H9 (cell line): ENCODE measurements at regions not wholly inside any gene's neighbourhood (a gene's known extent, or its start where the extent isn't known, plus 50 kb on each side); places are given as distances from the start of the nearest gene placed in this dataset.

Experiments used
- DNase-seq: peaks from one replicate; pipeline ENCODE4 v3.0.0-alpha.2; 2017
- H2AFZ ChIP-seq: one replicate; pipeline ENCODE4 v1.6.1; 2013; ENCODE audit warnings: mild to moderate bottlenecking, low read length, control low read depth, moderate library complexity
- H2AK5ac ChIP-seq: 2 replicates; pipeline ENCODE4 v1.6.1; 2013; ENCODE audit warnings: low read length, control low read depth, mixed read lengths; ENCODE audit not compliant: insufficient read length
- H2BK120ac ChIP-seq: one replicate; pipeline ENCODE4 v1.6.1; 2013; ENCODE audit warnings: low read depth, mild to moderate bottlenecking, low read length, control low read depth, inconsistent platforms; ENCODE audit not compliant: poor library complexity, severe bottlenecking
- H2BK12ac ChIP-seq: 2 replicates; pipeline ENCODE4 v1.6.1; 2013; ENCODE audit warnings: low read length, control low read depth, mixed read lengths, low read depth; ENCODE audit not compliant: insufficient read length
- H2BK15ac ChIP-seq: 2 replicates; pipeline ENCODE4 v1.6.1; 2013; ENCODE audit warnings: low read depth, low read length, control low read depth
- H2BK20ac ChIP-seq: one replicate; pipeline ENCODE4 v1.6.1; 2013; ENCODE audit warnings: low read depth, mild to moderate bottlenecking, low read length, control low read depth, inconsistent platforms; ENCODE audit not compliant: poor library complexity, severe bottlenecking
- H2BK5ac ChIP-seq: 2 replicates; pipeline ENCODE4 v1.6.1; 2013; ENCODE audit warnings: low read length, control low read depth, mixed read lengths; ENCODE audit not compliant: insufficient read length
- H3K14ac ChIP-seq: 2 replicates; pipeline ENCODE4 v1.6.1; 2013; ENCODE audit warnings: low read length, control low read depth; ENCODE audit not compliant: insufficient read depth
- H3K18ac ChIP-seq: 2 replicates; pipeline ENCODE4 v1.6.1; 2013; ENCODE audit warnings: low read depth, mild to moderate bottlenecking, mixed read lengths, low read length, control low read depth; ENCODE audit not compliant: insufficient read length
- H3K23ac ChIP-seq: 2 replicates; pipeline ENCODE4 v1.6.1; 2013; ENCODE audit warnings: low read length, control low read depth, mixed read lengths, low read depth; ENCODE audit not compliant: insufficient read length
- H3K23me2 ChIP-seq: 2 replicates; pipeline ENCODE4 v1.6.1; 2013; ENCODE audit warnings: low read depth, mild to moderate bottlenecking, mixed read lengths, low read length, control low read depth; ENCODE audit not compliant: insufficient read length, poor library complexity, severe bottlenecking
- H3K27ac ChIP-seq: 2 replicates; pipeline ENCODE4 v1.5.1; 2013; ENCODE audit warnings: low read length, control low read depth, mixed read lengths, low read depth; ENCODE audit not compliant: insufficient read length
- H3K27me3 ChIP-seq: 2 replicates; pipeline ENCODE4 v1.6.1; 2013; ENCODE audit warnings: low read length, control low read depth, inconsistent platforms; ENCODE audit not compliant: insufficient read depth
- H3K4ac ChIP-seq: 2 replicates; pipeline ENCODE4 v1.6.1; 2013; ENCODE audit warnings: low read depth, mild to moderate bottlenecking, control low read depth, inconsistent platforms, low read length, moderate library complexity
- H3K4me1 ChIP-seq: 2 replicates; pipeline ENCODE4 v1.6.1; 2013; ENCODE audit warnings: low read length, control low read depth, inconsistent platforms; ENCODE audit not compliant: insufficient read depth
- H3K4me2 ChIP-seq: 2 replicates; pipeline ENCODE4 v1.6.1; 2013; ENCODE audit warnings: low read length, control low read depth, mixed read lengths; ENCODE audit not compliant: insufficient read length, insufficient read depth
- H3K56ac ChIP-seq: 2 replicates; pipeline ENCODE4 v1.6.1; 2013; ENCODE audit warnings: low read depth, mild to moderate bottlenecking, mixed read lengths, low read length, control low read depth; ENCODE audit not compliant: insufficient read length
- H3K79me1 ChIP-seq: 2 replicates; pipeline ENCODE4 v1.6.1; 2013; ENCODE audit warnings: low read depth, mild to moderate bottlenecking, moderate library complexity, low read length, control low read depth, inconsistent platforms; ENCODE audit not compliant: insufficient read depth, poor library complexity, severe bottlenecking
- H3K79me2 ChIP-seq: 2 replicates; pipeline ENCODE4 v1.6.1; 2013; ENCODE audit warnings: low read length, control low read depth, inconsistent platforms; ENCODE audit not compliant: insufficient read depth
- H3K9ac ChIP-seq: 2 replicates; pipeline ENCODE4 v1.6.1; 2013; ENCODE audit warnings: low read length, control low read depth, mixed read lengths; ENCODE audit not compliant: insufficient read length; ENCODE audit errors: extremely low read depth
- H3K9me3 ChIP-seq: one replicate; pipeline ENCODE4 v1.6.1; 2013; ENCODE audit warnings: low read depth, low read length, inconsistent platforms; ENCODE audit not compliant: control insufficient read depth
- H3T11ph ChIP-seq: one replicate; pipeline ENCODE4 v1.6.1; 2013; ENCODE audit warnings: mild to moderate bottlenecking, low read length, control low read depth, inconsistent platforms
- H4K20me1 ChIP-seq: one replicate; pipeline ENCODE4 v1.6.1; 2013; ENCODE audit not compliant: control insufficient read depth, insufficient read length, insufficient read depth
- H4K5ac ChIP-seq: 2 replicates; pipeline ENCODE4 v1.6.1; 2013; ENCODE audit warnings: low read depth, mild to moderate bottlenecking, mixed read lengths, low read length, control low read depth; ENCODE audit not compliant: insufficient read length
- H4K8ac ChIP-seq: replicated peaks from 2 replicates; pipeline ENCODE4 v1.6.1; 2013; ENCODE audit warnings: low read length, control low read depth, mixed read lengths, low read depth; ENCODE audit not compliant: insufficient read length
- H4K91ac ChIP-seq: 2 replicates; pipeline ENCODE4 v1.6.1; 2013; ENCODE audit warnings: low read depth, mild to moderate bottlenecking, moderate library complexity, mixed read lengths, low read length, control low read depth; ENCODE audit not compliant: insufficient read length
- H3K27ac Mint-ChIP-seq, 3 experiments: 2 replicates in 2 of 3; 3 replicates in 1 of 3; pipeline ENCODE4 v1.8.0; 2020 to 2021; ENCODE audit warnings: mixed read lengths in 3 of 3, mild to moderate bottlenecking in 1 of 3, moderate library complexity in 1 of 3
- H3K27me3 Mint-ChIP-seq: 2 replicates; pipeline ENCODE4 v1.8.0; 2021; ENCODE audit warnings: low read depth, mild to moderate bottlenecking, moderate library complexity, mixed read lengths
- H3K36me3 Mint-ChIP-seq, 3 experiments: 2 replicates in 2 of 3; 3 replicates in 1 of 3; pipeline ENCODE4 v1.8.0; 2020 to 2021; ENCODE audit warnings: low read depth in 3 of 3, mixed read lengths in 3 of 3; ENCODE audit not compliant: insufficient read depth in 1 of 3
- H3K4me1 Mint-ChIP-seq, 2 experiments: 2 replicates each; pipeline ENCODE4 v1.8.0; 2020; ENCODE audit warnings: mixed read lengths in 2 of 2
- H3K4me3 Mint-ChIP-seq, 2 experiments: 2 replicates in 1 of 2; 3 replicates in 1 of 2; pipeline ENCODE4 v1.8.0; 2020 to 2021; ENCODE audit warnings: mild to moderate bottlenecking in 2 of 2, mixed read lengths in 2 of 2, moderate library complexity in 1 of 2
- H3K9me3 Mint-ChIP-seq, 2 experiments: 2 replicates in 1 of 2; 3 replicates in 1 of 2; pipeline ENCODE4 v1.8.0; 2020; ENCODE audit warnings: mild to moderate bottlenecking in 2 of 2, mixed read lengths in 2 of 2, moderate library complexity in 1 of 2
- WGBS: extraction: QIAGEN DNeasy Blood & Tissue Kit; methylation state at CpG from one replicate; pipeline ENCODE4 v1.1.7; 2013; ENCODE audit warnings: missing lambda C conversion rate, low lambda C conversion rate, mixed read lengths; ENCODE audit not compliant: insufficient read length; ENCODE audit errors: extremely low coverage; 5-methylcytosine and 5-hydroxymethylcytosine counted together
- TF ChIP-seq, protein P1 (sequence below): fragments of 200-600 bp; sonication (generic); conservative IDR thresholded peaks from 3 replicates; pipeline ENCODE4 v1.8.0; 2021; ENCODE audit warnings: antibody characterized with exemption, mild to moderate bottlenecking

DNA sequence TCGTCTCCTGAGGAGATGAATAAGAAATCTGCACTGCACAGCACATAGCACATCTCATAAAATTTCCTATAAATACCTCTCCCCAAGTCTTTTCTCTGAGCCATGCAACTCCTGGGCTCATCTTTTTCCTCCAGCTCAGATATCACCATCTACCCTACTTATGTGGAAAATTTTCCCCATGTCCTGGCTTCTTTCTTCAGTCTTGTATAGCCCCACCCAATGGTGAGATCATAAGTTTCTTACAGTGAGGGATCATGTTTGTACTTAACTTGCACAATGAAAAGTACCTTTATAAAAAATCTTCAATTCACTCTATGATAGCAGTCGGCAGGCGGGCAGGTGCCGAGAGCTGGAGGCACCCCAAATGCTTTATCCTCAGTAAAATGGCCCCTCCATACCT is 198.6 kb upstream of the S100G start:
- WGBS = no CpG with 5 or more reads among the region's 4 CpGs
- peaks cover 3% of the 10 kb centered on the region for H3K4me1 ChIP-seq
- H3K4ac ChIP-seq = no peak overlapping the region
- H4K5ac ChIP-seq = no peak overlapping the region
- TF ChIP-seq, protein P1, sequence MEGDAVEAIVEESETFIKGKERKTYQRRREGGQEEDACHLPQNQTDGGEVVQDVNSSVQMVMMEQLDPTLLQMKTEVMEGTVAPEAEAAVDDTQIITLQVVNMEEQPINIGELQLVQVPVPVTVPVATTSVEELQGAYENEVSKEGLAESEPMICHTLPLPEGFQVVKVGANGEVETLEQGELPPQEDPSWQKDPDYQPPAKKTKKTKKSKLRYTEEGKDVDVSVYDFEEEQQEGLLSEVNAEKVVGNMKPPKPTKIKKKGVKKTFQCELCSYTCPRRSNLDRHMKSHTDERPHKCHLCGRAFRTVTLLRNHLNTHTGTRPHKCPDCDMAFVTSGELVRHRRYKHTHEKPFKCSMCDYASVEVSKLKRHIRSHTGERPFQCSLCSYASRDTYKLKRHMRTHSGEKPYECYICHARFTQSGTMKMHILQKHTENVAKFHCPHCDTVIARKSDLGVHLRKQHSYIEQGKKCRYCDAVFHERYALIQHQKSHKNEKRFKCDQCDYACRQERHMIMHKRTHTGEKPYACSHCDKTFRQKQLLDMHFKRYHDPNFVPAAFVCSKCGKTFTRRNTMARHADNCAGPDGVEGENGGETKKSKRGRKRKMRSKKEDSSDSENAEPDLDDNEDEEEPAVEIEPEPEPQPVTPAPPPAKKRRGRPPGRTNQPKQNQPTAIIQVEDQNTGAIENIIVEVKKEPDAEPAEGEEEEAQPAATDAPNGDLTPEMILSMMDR = no peak
- H2BK20ac ChIP-seq = no peak overlapping the region
- H3K27me3 ChIP-seq = no peaks in the 10 kb centered on the region
- H2BK120ac ChIP-seq = no peak overlapping the region
- Mint-ChIP-seq H3K27me3 (no peaks in the 10 kb centered on the region), H3K27ac (peak overlapping the region; percentile 21 to 40 (median 35); a peak in 3 of 7 replicates), H3K36me3 (peaks cover 15 to 22% (median 20%) of the 10 kb centered on the region in 3 experiments), H3K4me3 (no peak overlapping the region), H3K9me3 (peaks cover 2 to 6% of the 10 kb centered on the region in 2 experiments; a peak in 4 of 5 replicates), H3K4me1 (peaks cover 30 to 44% of the 10 kb centered on the region in 2 experiments)
- H2BK5ac ChIP-seq = no peak overlapping the region
- no peak overlapping the region for H3K23ac ChIP-seq
- no peaks in the 10 kb centered on the region for H3K79me1 ChIP-seq
- H2BK15ac ChIP-seq = no peak overlapping the region
- no peak overlapping the region for H3K18ac ChIP-seq
- no peak overlapping the region for H2AK5ac ChIP-seq
- no peak overlapping the region for H3K56ac ChIP-seq
- H3K9ac ChIP-seq = no peak overlapping the region
- no peaks in the 10 kb centered on the region for H3K23me2 ChIP-seq
- no peaks in the 10 kb centered on the region for H4K20me1 ChIP-seq
- no peak overlapping the region for H2BK12ac ChIP-seq
- H3T11ph ChIP-seq = no peak overlapping the region
- H4K8ac ChIP-seq = no peak overlapping the region
- no peak overlapping the region for H4K91ac ChIP-seq
- no peak overlapping the region for H3K14ac ChIP-seq
- H3K9me3 ChIP-seq = no peaks in the 10 kb centered on the region
- no peaks in the 10 kb centered on the region for H3K79me2 ChIP-seq
- no peak overlapping the region for H3K27ac ChIP-seq
- H3K4me2 ChIP-seq = no peak overlapping the region
- no peak for DNase-seq
- no peak overlapping the region for H2AFZ ChIP-seq
